NCI-H1048 (cell line): ENCODE measurements at regions not wholly inside any gene's neighbourhood (a gene's known extent, or its start where the extent isn't known, plus 50 kb on each side); places are given as distances from the start of the nearest gene placed in this dataset.
"Not testable (repeated sequence)": the region's sequence is repeated elsewhere in the genome, so short reads cannot be mapped to it uniquely, and the experiment has no call there.

ENCODE experiments used
- DNase-seq: peaks from one replicate; lab custom pipeline; 2025; lab: John Stamatoyannopoulos, UW

- not testable (repeated sequence) for DNase-seq
Measured at GRCh38 chr3:75394102-75394501, 270.0 kb upstream of the FRG2C start.

GRCh38 chr3:75394562-75395360 is 269.4 kb upstream of the FRG2C start:
- DNase-seq, result not testable (repeated sequence)

- no peak for DNase-seq
Measured at GRCh38 chr3:75395580-75396315, 268.4 kb upstream of the FRG2C start.

GRCh38 chr3:75396316-75396802 is 267.8 kb upstream of the FRG2C start:
- DNase-seq, result no peak

- DNase-seq, result not testable (repeated sequence)
Measured at GRCh38 chr3:75397486-75397885, 266.6 kb upstream of the FRG2C start.

GRCh38 chr3:75422101-75422945 is 241.8 kb upstream of the FRG2C start:
- not testable (repeated sequence) for DNase-seq

GRCh38 chr3:75425379-75425778 is 238.7 kb upstream of the FRG2C start:
- not testable (repeated sequence) for DNase-seq

GRCh38 chr3:75427486-75427885 is 236.6 kb upstream of the FRG2C start:
- DNase-seq, result not testable (repeated sequence)

- not testable (repeated sequence) for DNase-seq
Measured at GRCh38 chr3:75427906-75428305, 236.2 kb upstream of the FRG2C start.

GRCh38 chr3:75429561-75430220 is 234.4 kb upstream of the FRG2C start:
- peak; percentile 3 for DNase-seq

- DNase-seq, result not testable (repeated sequence)
Measured at GRCh38 chr3:75430406-75430805, 233.7 kb upstream of the FRG2C start.

- DNase-seq, result not testable (repeated sequence)
Measured at GRCh38 chr3:75431120-75431519, 233.0 kb upstream of the FRG2C start.

GRCh38 chr3:75432466-75432865 is 231.7 kb upstream of the FRG2C start:
- DNase-seq, result not testable (repeated sequence)

GRCh38 chr3:75432885-75433284 is 231.2 kb upstream of the FRG2C start:
- DNase-seq, result not testable (repeated sequence)

- DNase-seq, result not testable (repeated sequence)
Measured at GRCh38 chr3:75433295-75433694, 230.8 kb upstream of the FRG2C start.

GRCh38 chr3:75434276-75434912 is 229.7 kb upstream of the FRG2C start:
- not testable (repeated sequence) for DNase-seq

GRCh38 chr3:75434913-75435793 is 229.0 kb upstream of the FRG2C start:
- peak; percentile 99 for DNase-seq

- not testable (repeated sequence) for DNase-seq
Measured at GRCh38 chr3:75435794-75436400, 228.2 kb upstream of the FRG2C start.

GRCh38 chr3:75440986-75441385 is 223.1 kb upstream of the FRG2C start:
- not testable (repeated sequence) for DNase-seq
